ENCODE measurements at regions not wholly inside any gene's neighbourhood (a gene's known extent, or its start where the extent isn't known, plus 50 kb on each side); places are given as distances from the start of the nearest gene placed in this dataset.

DNA sequence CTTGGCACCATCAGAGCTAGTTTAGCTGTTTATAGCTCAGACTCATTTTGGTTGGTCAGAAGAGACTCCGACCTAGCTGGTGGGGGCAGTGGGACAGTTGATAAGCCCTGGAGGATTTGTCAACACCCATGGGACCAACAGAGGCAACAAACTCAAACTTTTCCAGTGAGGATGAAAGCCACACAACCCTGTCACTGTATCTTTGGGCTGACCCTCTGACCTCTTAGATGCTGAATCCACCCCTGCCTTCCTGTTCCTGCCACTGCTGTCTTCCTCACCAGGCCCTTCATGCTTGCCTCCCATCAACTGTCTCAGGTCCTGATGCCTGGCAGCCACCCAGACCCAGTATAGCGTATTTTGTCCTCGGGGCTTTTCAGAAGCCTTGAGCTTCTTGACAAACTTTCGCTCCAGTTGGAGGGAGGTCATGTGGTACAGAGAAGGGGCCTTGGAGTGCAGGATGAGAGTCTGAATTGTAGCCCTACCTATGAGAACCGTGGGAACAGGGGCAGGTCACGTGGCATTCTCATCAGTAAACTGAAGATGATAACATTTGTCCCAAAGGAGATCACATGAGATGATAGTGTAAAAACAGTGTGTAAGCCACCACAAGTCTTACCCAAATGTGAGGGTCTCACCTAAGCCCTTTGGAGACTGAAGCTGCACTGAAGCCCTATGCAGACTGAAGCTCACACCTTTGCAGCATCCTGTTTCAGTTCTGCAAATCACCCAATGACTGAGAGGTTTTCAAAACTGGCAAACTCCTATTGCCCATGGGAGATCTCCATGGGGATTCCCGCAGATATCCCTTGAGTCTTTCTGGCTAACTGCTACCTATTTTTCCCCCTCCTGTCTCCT lies 72.0 kb upstream of the F13A1 start:
- Histone ChIP-seq H3K9me3 (replicated peaks in 1 of 2; ENCODE audit: control insufficient read depth in 1 of 2, insufficient read depth in 1 of 2, low read length in 2 of 2) (no peaks in the 10 kb centered on the region), H2AFZ (ENCODE audit: insufficient read depth, low read depth, low read length, poor library complexity, severe bottlenecking) (peak overlapping the region; percentile 48), H3K4me1 (ENCODE audit: control insufficient read depth in 1 of 2, insufficient read depth in 2 of 2, low read length in 2 of 2) (peaks cover 79 to 91% of the 10 kb centered on the region in 2 donors), H4K20me1 (ENCODE audit: insufficient read depth, low read length) (no peaks in the 10 kb centered on the region), H3K79me2 (ENCODE audit: insufficient read depth, low read length) (no peaks in the 10 kb centered on the region), H3K4me3 (replicated peaks in 1 of 3; ENCODE audit: low read depth in 2 of 3, low read length in 3 of 3) (peak overlapping the region in 1 of 3 experiments; percentile 18), H3K27ac (ENCODE audit: low read depth in 1 of 2, low read length in 2 of 2) (peak overlapping the region in 1 of 2 donors; percentile 68), H3K36me3 (replicated peaks in 1 of 2; ENCODE audit: control insufficient read depth in 1 of 2, insufficient read depth in 2 of 2, low read length in 2 of 2) (no peaks in the 10 kb centered on the region), H3K9ac (ENCODE audit: insufficient read depth, low read length, poor library complexity, severe bottlenecking) (no peak overlapping the region), H3K27me3 (ENCODE audit: control insufficient read depth in 2 of 2, insufficient read depth in 2 of 2, low read length in 2 of 2) (no peaks in the 10 kb centered on the region), H3K4me2 (replicated peaks; ENCODE audit: extremely low read depth, low read length, poor library complexity, severe bottlenecking) (no peak overlapping the region)
- H3K4me1 Mint-ChIP-seq = peaks cover 82% of the 10 kb centered on the region
- WGBS (ENCODE audit: insufficient coverage) = 93% methylated on average over 3 of the region's 7 CpGs
- DNase-seq = peak in 1 of 3 donors; percentile 47
- H3K36me3 Mint-ChIP-seq = peaks cover 2 to 6% of the 10 kb centered on the region in 2 donors
- peak overlapping the region; percentile 28 to 59 for H3K4me3 Mint-ChIP-seq
- intact Hi-C loops (cut with micrococcal nuclease) = loop anchor here in 1 of 2 donors (5.0 kb wide), 1 partner anchor 60 kb away; no protein-coding TSS in a partner anchor
- peak overlapping the region; percentile 71 to 92 (median 88) for H3K27ac Mint-ChIP-seq
- no peaks in the 10 kb centered on the region for H3K27me3 Mint-ChIP-seq (ENCODE audit: low read depth in 3 of 3)
- peaks cover 0 to 4% (median 2%) of the 10 kb centered on the region in 7 donors for H3K9me3 Mint-ChIP-seq
- TF ChIP-seq CTCF (IDR thresholded peaks at IDR 0.05) = no peak

GRCh38 chr6:6393069-6393529 lies 72.6 kb upstream of the F13A1 start:
- Histone ChIP-seq H4K20me1 (ENCODE audit: insufficient read depth, low read length) (no peaks in the 10 kb centered on the region), H3K9ac (ENCODE audit: insufficient read depth, low read length, poor library complexity, severe bottlenecking) (no peak overlapping the region), H3K9me3 (replicated peaks in 1 of 2; ENCODE audit: control insufficient read depth in 1 of 2, insufficient read depth in 1 of 2, low read length in 2 of 2) (no peaks in the 10 kb centered on the region), H2AFZ (ENCODE audit: insufficient read depth, low read depth, low read length, poor library complexity, severe bottlenecking) (peak overlapping the region; percentile 48), H3K79me2 (ENCODE audit: insufficient read depth, low read length) (no peaks in the 10 kb centered on the region), H3K27me3 (ENCODE audit: control insufficient read depth in 2 of 2, insufficient read depth in 2 of 2, low read length in 2 of 2) (no peaks in the 10 kb centered on the region), H3K27ac (ENCODE audit: low read depth in 1 of 2, low read length in 2 of 2) (peak overlapping the region in 1 of 2 donors; percentile 68), H3K4me1 (ENCODE audit: control insufficient read depth in 1 of 2, insufficient read depth in 2 of 2, low read length in 2 of 2) (peaks cover 78 to 91% of the 10 kb centered on the region in 2 donors), H3K36me3 (replicated peaks in 1 of 2; ENCODE audit: control insufficient read depth in 1 of 2, insufficient read depth in 2 of 2, low read length in 2 of 2) (no peaks in the 10 kb centered on the region), H3K4me3 (replicated peaks in 1 of 3; ENCODE audit: low read depth in 2 of 3, low read length in 3 of 3) (peak overlapping the region in 1 of 3 experiments; percentile 18), H3K4me2 (replicated peaks; ENCODE audit: extremely low read depth, low read length, poor library complexity, severe bottlenecking) (no peak overlapping the region)
- Mint-ChIP-seq H3K4me3 (peak overlapping the region; percentile 28 to 59), H3K4me1 (peaks cover 81% of the 10 kb centered on the region), H3K27ac (peak overlapping the region; percentile 71 to 92 (median 88)), H3K27me3 (ENCODE audit: low read depth in 3 of 3) (no peaks in the 10 kb centered on the region), H3K36me3 (peaks cover 0 to 3% of the 10 kb centered on the region in 2 donors), H3K9me3 (peaks cover 0 to 3% (median 2%) of the 10 kb centered on the region in 7 donors)
- 20% methylated on average over 2 of the region's 6 CpGs for WGBS (ENCODE audit: insufficient coverage)
- no peak for DNase-seq
- TF ChIP-seq CTCF (IDR thresholded peaks at IDR 0.05) = no peak
- intact Hi-C loops (cut with micrococcal nuclease) = loop anchor here in 1 of 2 donors (5.0 kb wide), 1 partner anchor 61 kb away; no protein-coding TSS in a partner anchor

Measured in CD14-positive monocyte (primary cell).